ENCODE measurements at regions not wholly inside any gene's neighbourhood (a gene's known extent, or its start where the extent isn't known, plus 50 kb on each side); places are given as distances from the start of the nearest gene placed in this dataset.

DNA sequence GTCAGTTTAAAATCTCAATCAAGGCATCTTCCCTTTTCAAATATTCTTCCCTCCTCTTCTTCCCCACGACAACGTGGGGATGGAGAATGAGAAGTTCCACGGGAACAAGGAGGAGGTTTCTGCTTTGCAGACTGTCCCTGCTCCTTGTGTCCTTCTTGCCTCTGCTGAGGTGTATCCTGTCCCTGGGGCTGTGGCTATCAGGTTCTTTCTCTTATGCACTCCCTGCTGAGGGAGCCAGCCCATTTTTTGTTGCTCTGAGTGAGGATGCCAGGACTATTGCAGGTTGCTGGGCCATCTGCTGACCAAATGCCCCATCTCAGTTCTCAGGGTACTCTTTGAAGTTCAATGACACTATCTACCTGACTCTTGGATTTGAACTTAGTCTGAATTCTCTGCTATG, 533.6 kb downstream of the RNF144B start:
- no peak overlapping the region for H2AFZ ChIP-seq (ENCODE audit: low read depth, low read length)
- no peak overlapping the region for H3K27ac ChIP-seq (ENCODE audit: insufficient read depth, low read depth, low read length)
- H3K9me1 ChIP-seq (replicated peaks; ENCODE audit: control insufficient read depth, extremely low read depth, insufficient read depth, low read length): no peaks in the 10 kb centered on the region
- H4K20me1 ChIP-seq (replicated peaks; ENCODE audit: control insufficient read depth, extremely low read depth, insufficient read depth, low read length): no peaks in the 10 kb centered on the region
- DNase-seq (ENCODE audit: low read depth, low spot score) (no peak), FAIRE-seq (no peak)
- H3K36me3 ChIP-seq (ENCODE audit: control insufficient read depth in 2 of 2, extremely low read depth in 1 of 2, insufficient read depth in 2 of 2, low read length in 2 of 2): no peaks in the 10 kb centered on the region
- H3K9me3 ChIP-seq (replicated peaks; ENCODE audit: control insufficient read depth, insufficient read depth, low read length): no peaks in the 10 kb centered on the region
- intact Hi-C loops (cut with micrococcal nuclease) (no loop called here), dilution Hi-C loops (cut with MboI; ENCODE audit: extremely low pct_ligation_motif_present, low sequenced_read_pairs) (no loop called here)
- TF ChIP-seq MYC (IDR thresholded peaks at IDR 0.05; ENCODE audit: low read depth, low read length) (no peak), MAX (IDR thresholded peaks at IDR 0.05; ENCODE audit: insufficient read depth, insufficient read length) (no peak), EZH2 (IDR thresholded peaks at IDR 0.05; ENCODE audit: borderline replicate concordance, low read depth, low read length, severe bottlenecking) (no peak), JUN (IDR thresholded peaks at IDR 0.05; ENCODE audit: borderline replicate concordance, insufficient read depth, insufficient read length, low read depth) (no peak), FOS (IDR thresholded peaks at IDR 0.05; ENCODE audit: borderline replicate concordance, insufficient read depth, low read length) (no peak), POLR2A (IDR thresholded peaks at IDR 0.05; ENCODE audit: low read depth, low read length) (no peak), GATA2 (IDR thresholded peaks at IDR 0.05; ENCODE audit: insufficient read depth, insufficient read length, low read depth, low read length) (no peak), POLR2AphosphoS5 (IDR thresholded peaks at IDR 0.05; ENCODE audit: insufficient read depth, low read depth, low read length) (no peak)
- TF ChIP-seq, protein P1, sequence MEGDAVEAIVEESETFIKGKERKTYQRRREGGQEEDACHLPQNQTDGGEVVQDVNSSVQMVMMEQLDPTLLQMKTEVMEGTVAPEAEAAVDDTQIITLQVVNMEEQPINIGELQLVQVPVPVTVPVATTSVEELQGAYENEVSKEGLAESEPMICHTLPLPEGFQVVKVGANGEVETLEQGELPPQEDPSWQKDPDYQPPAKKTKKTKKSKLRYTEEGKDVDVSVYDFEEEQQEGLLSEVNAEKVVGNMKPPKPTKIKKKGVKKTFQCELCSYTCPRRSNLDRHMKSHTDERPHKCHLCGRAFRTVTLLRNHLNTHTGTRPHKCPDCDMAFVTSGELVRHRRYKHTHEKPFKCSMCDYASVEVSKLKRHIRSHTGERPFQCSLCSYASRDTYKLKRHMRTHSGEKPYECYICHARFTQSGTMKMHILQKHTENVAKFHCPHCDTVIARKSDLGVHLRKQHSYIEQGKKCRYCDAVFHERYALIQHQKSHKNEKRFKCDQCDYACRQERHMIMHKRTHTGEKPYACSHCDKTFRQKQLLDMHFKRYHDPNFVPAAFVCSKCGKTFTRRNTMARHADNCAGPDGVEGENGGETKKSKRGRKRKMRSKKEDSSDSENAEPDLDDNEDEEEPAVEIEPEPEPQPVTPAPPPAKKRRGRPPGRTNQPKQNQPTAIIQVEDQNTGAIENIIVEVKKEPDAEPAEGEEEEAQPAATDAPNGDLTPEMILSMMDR (IDR thresholded peaks at IDR 0.05; ENCODE audit: extremely low read depth in 1 of 2, insufficient read depth in 1 of 2, low read depth in 1 of 2, low read length in 2 of 2): no peak
- H3K9ac ChIP-seq (replicated peaks; ENCODE audit: extremely low read depth, insufficient read depth, low read length): no peak overlapping the region
- H3K27me3 ChIP-seq (ENCODE audit: control insufficient read depth in 2 of 2, insufficient read depth in 2 of 2, low read length in 2 of 2): no peaks in the 10 kb centered on the region
- H3K79me2 ChIP-seq (ENCODE audit: control insufficient read depth, insufficient read depth, low read length): no peaks in the 10 kb centered on the region
- no peak overlapping the region for H3K4me3 ChIP-seq (replicated peaks in 1 of 3; ENCODE audit: insufficient read depth in 1 of 3, low read depth in 1 of 3, low read length in 3 of 3)
- H3K4me2 ChIP-seq (ENCODE audit: insufficient read depth, low read length): no peak overlapping the region
- ChIA-PET POLR2A (no interaction called here), CTCF (no interaction called here)
- BruUV-seq (replicated peaks): no TSS peak
- H3K4me1 ChIP-seq (ENCODE audit: control insufficient read depth, extremely low read depth, insufficient read depth, low read length): no peaks in the 10 kb centered on the region

Data from endothelial cell of umbilical vein (primary cell).